ENCODE measurements at regions not wholly inside any gene's neighbourhood (a gene's known extent, or its start where the extent isn't known, plus 50 kb on each side); places are given as distances from the start of the nearest gene placed in this dataset.

GRCh38 chr9:29644514-29644913 lies 2071.2 kb upstream of the C9orf72 start:
- H3K4me3 ChIP-seq = no peak overlapping the region
- intact Hi-C loops (cut with DNase I) = no loop called here
- no peaks in the 10 kb centered on the region for H3K27me3 ChIP-seq
- no peak overlapping the region for H3K9ac ChIP-seq (ENCODE audit: low read depth in 2 of 2, low read length in 2 of 2)
- TF ChIP-seq CTCF (IDR thresholded peaks at IDR 0.05) = no peak
- H3K27ac ChIP-seq = no peak overlapping the region
- H3K9me3 ChIP-seq = no peaks in the 10 kb centered on the region
- H3K4me1 ChIP-seq = no peaks in the 10 kb centered on the region
- H3K36me3 ChIP-seq = no peaks in the 10 kb centered on the region
- no peak for DNase-seq

- H3K4me3 ChIP-seq = no peak overlapping the region
- DNase-seq = no peak
- H3K9ac ChIP-seq (ENCODE audit: low read depth in 2 of 2, low read length in 2 of 2) = no peak overlapping the region
- no peaks in the 10 kb centered on the region for H3K27me3 ChIP-seq
- H3K36me3 ChIP-seq = no peaks in the 10 kb centered on the region
- no peak overlapping the region for H3K27ac ChIP-seq
- H3K4me1 ChIP-seq = no peaks in the 10 kb centered on the region
- intact Hi-C loops (cut with DNase I) = no loop called here
- no peaks in the 10 kb centered on the region for H3K9me3 ChIP-seq
- TF ChIP-seq CTCF (IDR thresholded peaks at IDR 0.05) = no peak
Measured at GRCh38 chr9:29647451-29647850, 2074.2 kb upstream of the C9orf72 start.

- intact Hi-C loops (cut with DNase I) = no loop called here
- TF ChIP-seq CTCF (IDR thresholded peaks at IDR 0.05) = no peak
- Histone ChIP-seq H3K27ac (no peak overlapping the region), H3K4me3 (no peak overlapping the region), H3K9ac (ENCODE audit: low read depth in 2 of 2, low read length in 2 of 2) (no peak overlapping the region), H3K4me1 (no peaks in the 10 kb centered on the region), H3K36me3 (no peaks in the 10 kb centered on the region), H3K9me3 (no peaks in the 10 kb centered on the region), H3K27me3 (no peaks in the 10 kb centered on the region)
- no peak for DNase-seq
Measured at GRCh38 chr9:29648132-29648531, 2074.9 kb upstream of the C9orf72 start.

- Histone ChIP-seq H3K4me3 (no peak overlapping the region), H3K4me1 (no peaks in the 10 kb centered on the region), H3K9me3 (no peaks in the 10 kb centered on the region), H3K36me3 (no peaks in the 10 kb centered on the region), H3K9ac (ENCODE audit: low read depth in 2 of 2, low read length in 2 of 2) (no peak overlapping the region), H3K27me3 (no peaks in the 10 kb centered on the region), H3K27ac (no peak overlapping the region)
- no peak for TF ChIP-seq CTCF (IDR thresholded peaks at IDR 0.05)
- DNase-seq = no peak
- intact Hi-C loops (cut with DNase I) = no loop called here
Measured at GRCh38 chr9:29648601-29649000, 2075.3 kb upstream of the C9orf72 start.

- H3K4me3 ChIP-seq = no peak overlapping the region
- TF ChIP-seq CTCF (IDR thresholded peaks at IDR 0.05) = no peak
- H3K9ac ChIP-seq (ENCODE audit: low read depth in 2 of 2, low read length in 2 of 2) = no peak overlapping the region
- H3K9me3 ChIP-seq = no peaks in the 10 kb centered on the region
- no peak overlapping the region for H3K27ac ChIP-seq
- no peaks in the 10 kb centered on the region for H3K36me3 ChIP-seq
- intact Hi-C loops (cut with DNase I) = no loop called here
- no peaks in the 10 kb centered on the region for H3K4me1 ChIP-seq
- DNase-seq = no peak
- H3K27me3 ChIP-seq = no peaks in the 10 kb centered on the region
Measured at GRCh38 chr9:29656641-29657406, 2083.5 kb upstream of the C9orf72 start.
